Smooth muscle cell (in vitro differentiated cells): ENCODE measurements at regions not wholly inside any gene's neighbourhood (a gene's known extent, or its start where the extent isn't known, plus 50 kb on each side); places are given as distances from the start of the nearest gene placed in this dataset.

Experiments
- DNase-seq: peaks from one replicate; lab custom pipeline; 2025; ENCODE audit not compliant: unreplicated experiment; lab: John Stamatoyannopoulos, UW
- H2AFZ ChIP-seq: fragments of 200-600 bp; sonication (generic); 2 replicates; pipeline ENCODE4 v1.6.0; 2016; ENCODE audit warnings: antibody characterized with exemption, low read depth, mild to moderate bottlenecking
- H3F3A ChIP-seq: fragments of 200-600 bp; sonication (generic); 2 replicates; pipeline ENCODE4 v1.6.0; 2017; ENCODE audit warnings: antibody characterized with exemption, low read depth
- H3K27ac ChIP-seq: fragments of 200-600 bp; sonication (generic); 2 replicates; pipeline ENCODE4 v1.5.1; 2016; ENCODE audit warnings: low read depth, mild to moderate bottlenecking
- H3K27me3 ChIP-seq: fragments of 200-600 bp; sonication (generic); 2 replicates; pipeline ENCODE4 v1.6.1; 2016; ENCODE audit warnings: low read depth, mild to moderate bottlenecking
- H3K36me3 ChIP-seq: fragments of 200-600 bp; sonication (generic); 2 replicates; pipeline ENCODE4 v1.5.1; 2016; ENCODE audit warnings: low read depth
- H3K4me1 ChIP-seq: fragments of 200-600 bp; sonication (generic); 2 replicates; pipeline ENCODE4 v1.5.1; 2016; ENCODE audit warnings: low read depth
- H3K4me2 ChIP-seq: fragments of 200-600 bp; sonication (generic); 2 replicates; pipeline ENCODE4 v1.6.0; 2016; ENCODE audit warnings: mild to moderate bottlenecking
- H3K4me3 ChIP-seq: fragments of 200-600 bp; sonication (generic); 2 replicates; pipeline ENCODE4 v1.5.1; 2016; ENCODE audit warnings: mild to moderate bottlenecking
- H3K79me2 ChIP-seq: fragments of 200-600 bp; sonication (generic); 2 replicates; pipeline ENCODE4 v1.6.0; 2016; ENCODE audit warnings: low read depth, mild to moderate bottlenecking
- H3K9ac ChIP-seq: fragments of 200-600 bp; sonication (generic); 2 replicates; pipeline ENCODE4 v1.6.0; 2016; ENCODE audit warnings: low read depth
- H3K9me3 ChIP-seq: fragments of 200-600 bp; sonication (generic); replicated peaks from 2 replicates; pipeline ENCODE4 v1.5.1; 2016; ENCODE audit warnings: low read depth
- H4K20me1 ChIP-seq: fragments of 200-600 bp; sonication (generic); 2 replicates; pipeline ENCODE4 v1.6.0; 2016; ENCODE audit warnings: low read depth
- WGBS: methylation state at CpG from one replicate; pipeline ENCODE4 v1.1.7; 2016; ENCODE audit warnings: low lambda C conversion rate; 5-methylcytosine and 5-hydroxymethylcytosine counted together
- TF ChIP-seq, protein P1 (sequence below): fragments of 200-600 bp; sonication (generic); IDR thresholded peaks from 2 replicates; pipeline ENCODE4 v1.5.1; 2017; ENCODE audit warnings: borderline replicate concordance, mild to moderate bottlenecking, antibody characterized with exemption; ENCODE audit not compliant: insufficient read depth, poor library complexity, severe bottlenecking

DNA sequence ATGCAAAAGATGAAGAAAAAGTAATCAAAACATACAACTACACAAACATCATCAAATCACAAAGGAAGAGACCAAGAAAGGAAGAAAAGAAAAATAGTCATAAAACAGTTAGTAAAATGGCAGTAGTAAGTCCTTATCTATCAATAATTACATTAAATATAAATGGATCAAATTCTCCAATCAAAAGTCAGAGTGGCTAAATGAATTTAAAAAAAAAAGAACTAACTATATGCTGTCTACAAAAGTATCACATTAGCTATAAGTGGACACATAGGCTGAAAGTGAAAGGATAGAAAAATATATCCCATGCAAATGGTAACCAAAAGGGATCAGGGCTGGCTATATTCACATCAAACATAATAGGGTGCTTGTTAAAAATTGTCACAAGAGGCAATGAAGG lies 116.5 kb downstream of the NOL4 start:
- Histone ChIP-seq H3K9ac (no peak overlapping the region), H3K79me2 (no peaks in the 10 kb centered on the region), H3K4me1 (no peaks in the 10 kb centered on the region), H3F3A (no peaks in the 10 kb centered on the region), H2AFZ (no peak overlapping the region), H3K9me3 (peaks cover 4% of the 10 kb centered on the region), H3K27ac (no peak overlapping the region), H4K20me1 (no peaks in the 10 kb centered on the region), H3K36me3 (no peaks in the 10 kb centered on the region), H3K27me3 (no peaks in the 10 kb centered on the region), H3K4me2 (no peak overlapping the region), H3K4me3 (no peak overlapping the region)
- no peak for DNase-seq
- TF ChIP-seq, protein P1, sequence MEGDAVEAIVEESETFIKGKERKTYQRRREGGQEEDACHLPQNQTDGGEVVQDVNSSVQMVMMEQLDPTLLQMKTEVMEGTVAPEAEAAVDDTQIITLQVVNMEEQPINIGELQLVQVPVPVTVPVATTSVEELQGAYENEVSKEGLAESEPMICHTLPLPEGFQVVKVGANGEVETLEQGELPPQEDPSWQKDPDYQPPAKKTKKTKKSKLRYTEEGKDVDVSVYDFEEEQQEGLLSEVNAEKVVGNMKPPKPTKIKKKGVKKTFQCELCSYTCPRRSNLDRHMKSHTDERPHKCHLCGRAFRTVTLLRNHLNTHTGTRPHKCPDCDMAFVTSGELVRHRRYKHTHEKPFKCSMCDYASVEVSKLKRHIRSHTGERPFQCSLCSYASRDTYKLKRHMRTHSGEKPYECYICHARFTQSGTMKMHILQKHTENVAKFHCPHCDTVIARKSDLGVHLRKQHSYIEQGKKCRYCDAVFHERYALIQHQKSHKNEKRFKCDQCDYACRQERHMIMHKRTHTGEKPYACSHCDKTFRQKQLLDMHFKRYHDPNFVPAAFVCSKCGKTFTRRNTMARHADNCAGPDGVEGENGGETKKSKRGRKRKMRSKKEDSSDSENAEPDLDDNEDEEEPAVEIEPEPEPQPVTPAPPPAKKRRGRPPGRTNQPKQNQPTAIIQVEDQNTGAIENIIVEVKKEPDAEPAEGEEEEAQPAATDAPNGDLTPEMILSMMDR = no peak

DNA sequence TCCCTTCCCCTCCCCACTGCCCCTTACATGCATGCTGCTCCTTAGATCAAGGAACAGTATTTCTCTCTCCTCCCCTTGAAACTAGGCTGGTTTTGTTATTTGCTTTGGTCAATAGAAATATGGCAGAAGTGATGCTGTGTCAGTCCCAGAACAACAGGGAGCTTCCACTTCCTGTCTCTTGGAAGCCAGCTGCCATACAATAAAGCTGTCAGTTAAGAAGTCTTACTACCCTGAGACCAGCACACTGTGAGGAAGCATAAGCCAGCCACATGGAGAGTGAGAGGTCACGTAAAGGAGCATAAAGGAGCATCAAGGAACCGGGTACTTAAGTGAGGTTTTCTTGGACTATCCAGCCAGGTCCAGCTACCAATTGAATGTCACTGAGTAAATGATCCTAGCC lies 126.6 kb downstream of the NOL4 start:
- no peaks in the 10 kb centered on the region for H3F3A ChIP-seq
- no peak overlapping the region for H3K27ac ChIP-seq
- no peaks in the 10 kb centered on the region for H3K27me3 ChIP-seq
- 64% methylated on average over 2 of the region's 2 CpGs for WGBS
- no peak overlapping the region for H3K9ac ChIP-seq
- H3K4me1 ChIP-seq = no peaks in the 10 kb centered on the region
- H3K9me3 ChIP-seq = no peaks in the 10 kb centered on the region
- DNase-seq = no peak
- no peak overlapping the region for H3K4me2 ChIP-seq
- H3K79me2 ChIP-seq = no peaks in the 10 kb centered on the region
- H3K36me3 ChIP-seq = no peaks in the 10 kb centered on the region
- no peak overlapping the region for H3K4me3 ChIP-seq
- H2AFZ ChIP-seq = no peak overlapping the region
- no peaks in the 10 kb centered on the region for H4K20me1 ChIP-seq
- TF ChIP-seq, protein P1 = no peak

DNA sequence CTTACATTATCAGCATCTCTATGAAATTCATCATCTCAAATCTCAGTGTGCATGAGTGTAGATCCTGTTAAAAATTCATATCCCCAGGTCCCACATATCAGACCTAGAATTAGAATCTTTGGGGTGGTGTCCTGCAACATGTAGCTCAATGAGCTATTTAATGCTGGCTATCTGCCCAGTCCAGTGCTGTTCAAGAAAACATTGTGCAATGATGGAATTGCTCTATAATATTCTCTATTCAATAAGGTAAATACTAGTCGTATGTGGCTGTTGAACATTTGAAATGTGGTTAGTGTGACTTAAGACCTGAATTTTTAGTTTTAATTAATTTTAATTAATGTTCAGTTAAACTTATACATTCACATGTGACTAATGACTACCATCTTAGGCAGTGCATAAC lies 127.4 kb downstream of the NOL4 start:
- no peak for DNase-seq
- no peak overlapping the region for H3K9ac ChIP-seq
- H3K4me3 ChIP-seq = no peak overlapping the region
- no peaks in the 10 kb centered on the region for H3K27me3 ChIP-seq
- no peaks in the 10 kb centered on the region for H3F3A ChIP-seq
- H4K20me1 ChIP-seq = no peaks in the 10 kb centered on the region
- H2AFZ ChIP-seq = no peak overlapping the region
- 94% methylated on average over 1 of the region's 1 CpG for WGBS
- no peak overlapping the region for H3K27ac ChIP-seq
- H3K4me2 ChIP-seq = no peak overlapping the region
- H3K4me1 ChIP-seq = no peaks in the 10 kb centered on the region
- no peaks in the 10 kb centered on the region for H3K36me3 ChIP-seq
- TF ChIP-seq, protein P1 = no peak
- no peaks in the 10 kb centered on the region for H3K9me3 ChIP-seq
- no peaks in the 10 kb centered on the region for H3K79me2 ChIP-seq

DNA sequence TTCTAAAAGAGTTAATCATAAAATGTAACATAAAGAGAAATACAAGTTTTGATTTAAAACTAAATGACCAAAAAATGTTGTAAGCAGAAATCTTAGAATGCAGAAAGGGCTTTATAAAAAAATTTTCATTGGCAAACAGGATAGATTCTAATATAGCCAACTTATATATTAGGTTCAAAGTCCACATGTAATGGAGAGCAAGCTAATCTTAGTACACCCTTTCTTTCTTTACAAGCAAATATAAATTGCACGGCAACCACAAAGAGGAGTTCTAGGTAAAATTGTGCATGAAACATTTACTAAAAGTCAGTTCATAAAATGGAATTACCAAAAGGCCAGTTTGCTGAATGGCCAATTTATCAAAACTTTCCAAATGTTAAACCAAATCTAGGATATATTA lies 130.6 kb downstream of the NOL4 start:
- H3K4me1 ChIP-seq = no peaks in the 10 kb centered on the region
- H3K27me3 ChIP-seq = no peaks in the 10 kb centered on the region
- H2AFZ ChIP-seq = no peak overlapping the region
- H3F3A ChIP-seq = no peaks in the 10 kb centered on the region
- no peaks in the 10 kb centered on the region for H4K20me1 ChIP-seq
- TF ChIP-seq, protein P1 = no peak
- WGBS = 92% methylated on average over 1 of the region's 1 CpG
- no peaks in the 10 kb centered on the region for H3K36me3 ChIP-seq
- H3K9ac ChIP-seq = no peak overlapping the region
- no peak overlapping the region for H3K4me3 ChIP-seq
- no peaks in the 10 kb centered on the region for H3K79me2 ChIP-seq
- DNase-seq = no peak
- no peak overlapping the region for H3K27ac ChIP-seq
- H3K9me3 ChIP-seq = no peaks in the 10 kb centered on the region
- no peak overlapping the region for H3K4me2 ChIP-seq
